HCT116 (cell line): ENCODE measurements at regions not wholly inside any gene's neighbourhood (a gene's known extent, or its start where the extent isn't known, plus 50 kb on each side); places are given as distances from the start of the nearest gene placed in this dataset.

ENCODE experiments used
- ATAC-seq: fragments of 200-7000 bp; cut with Tn5 transposase; 2 replicates; pipeline ENCODE4 v1.9.1; 2020; ENCODE audit warnings: mild to moderate bottlenecking, moderate library complexity
- BruUV-seq: library from RNA; stranded (reverse); fragments of 400-500 nt; replicated peaks from 2 replicates; lab custom pipeline; 2021; lab: Mats Ljungman, UMichigan
- CTCF ChIA-PET: fragments of 300-600 bp; sonication (Branson Sonifier 250); formaldehyde crosslinking; loops from one replicate; lab custom pipeline; 2021; ENCODE audit warnings: antibody characterized with exemption; lab: Charles Lee
- POLR2A ChIA-PET: fragments of 300-600, 350-600 bp; sonication (Branson Sonifier 250); formaldehyde crosslinking; loops from one replicate; lab custom pipeline; 2021; ENCODE audit warnings: antibody characterized with exemption; lab: Charles Lee
- RAD21 ChIA-PET, 2 experiments: fragments of 300-600 bp; sonication (Branson Sonifier 250); formaldehyde crosslinking; loops; one replicate each; lab custom pipeline; 2023; ENCODE audit warnings: low total read pairs in 2 of 2; ENCODE audit not compliant: uncharacterized antibody in 2 of 2, unreplicated experiment in 2 of 2, low non-redundant PET in 1 of 2; lab: Charles Lee
- DNase-seq: peaks from one replicate; pipeline ENCODE4 v3.0.0-alpha.2; 2010; ENCODE audit warnings: low read depth, low spot score
- H2AFZ ChIP-seq: fragments of 200-600 bp; shearing (Covaris generic), sonication (generic); 2 replicates; pipeline ENCODE4 v1.6.1; 2017; ENCODE audit warnings: low read depth, mixed run types, mixed read lengths, antibody characterized with exemption, low read length; ENCODE audit not compliant: poor library complexity, severe bottlenecking
- H3K27ac ChIP-seq: 2 replicates; pipeline ENCODE4 v1.5.1; 2012; ENCODE audit warnings: low read depth, low read length
- H3K27me3 ChIP-seq: fragments of 200-600 bp; sonication (generic); 2 replicates; pipeline ENCODE4 v1.6.1; 2016; ENCODE audit warnings: mixed run types, low read length, mixed read lengths; ENCODE audit not compliant: insufficient read depth
- H3K36me3 ChIP-seq, 2 experiments: fragments of 200-500 bp in 1 of 2; fragments of 200-600 bp in 1 of 2; sonication (Bioruptor generic) in 1 of 2; sonication (generic) in 1 of 2; 2 replicates each; pipeline versions ENCODE4 v1.5.1 to v1.6.1; 2014 to 2016; ENCODE audit warnings: low read length in 2 of 2, inconsistent platforms in 1 of 2, mixed read lengths in 1 of 2, mixed run types in 1 of 2; ENCODE audit not compliant: insufficient read depth in 2 of 2, control insufficient read depth in 1 of 2
- H3K4me1 ChIP-seq, 2 experiments: fragments of 200-600 bp in 1 of 2; sonication (generic) in 1 of 2; 2 replicates each; pipeline versions ENCODE4 v1.5.1 to v1.6.1; 2012 to 2017; ENCODE audit warnings: low read length in 2 of 2, inconsistent platforms in 1 of 2, mild to moderate bottlenecking in 1 of 2, mixed read lengths in 1 of 2, mixed run types in 1 of 2, moderate library complexity in 1 of 2; ENCODE audit not compliant: insufficient read depth in 2 of 2, control insufficient read depth in 1 of 2
- H3K4me2 ChIP-seq: fragments of 200-600 bp; sonication (generic); 2 replicates; pipeline ENCODE4 v1.6.1; 2017; ENCODE audit warnings: mixed run types, low read length, mixed read lengths
- H3K4me3 ChIP-seq, 2 experiments: fragments of 200-600 bp in 1 of 2; sonication (generic) in 1 of 2; replicated peaks in 1 of 2; 2 replicates each; pipeline ENCODE4 v1.5.1; 2011 to 2016; ENCODE audit warnings: low read length in 2 of 2, control low read depth in 1 of 2, low read depth in 1 of 2, mild to moderate bottlenecking in 1 of 2, mixed read lengths in 1 of 2, mixed run types in 1 of 2
- H3K79me2 ChIP-seq: fragments of 200-600 bp; sonication (generic); 2 replicates; pipeline ENCODE4 v1.6.1; 2017; ENCODE audit warnings: mild to moderate bottlenecking, mixed run types, low read length, moderate library complexity, mixed read lengths; ENCODE audit not compliant: insufficient read depth
- H3K9ac ChIP-seq: fragments of 200-600 bp; sonication (generic); 2 replicates; pipeline ENCODE4 v1.6.1; 2016; ENCODE audit warnings: low read length, mixed read lengths
- H3K9me2 ChIP-seq: fragments of 200-600 bp; sonication (generic), shearing (Covaris generic); 2 replicates; pipeline ENCODE4 v1.6.1; 2017; ENCODE audit warnings: mixed run types, mild to moderate bottlenecking, moderate library complexity; ENCODE audit not compliant: insufficient read depth
- H3K9me3 ChIP-seq, 2 experiments: fragments of 200-500 bp in 1 of 2; fragments of 200-600 bp in 1 of 2; sonication (Bioruptor generic) in 1 of 2; sonication (generic) in 1 of 2; 2 replicates each; pipeline ENCODE4 v1.6.1; 2014 to 2017; ENCODE audit warnings: low read length in 2 of 2, mixed read lengths in 2 of 2, inconsistent platforms in 1 of 2, low read depth in 1 of 2, mild to moderate bottlenecking in 1 of 2, mixed run types in 1 of 2, moderate library complexity in 1 of 2; ENCODE audit not compliant: control insufficient read depth in 1 of 2, insufficient read depth in 1 of 2
- H4K20me1 ChIP-seq: fragments of 200-600 bp; sonication (generic), shearing (Covaris generic); 2 replicates; pipeline ENCODE4 v1.6.1; 2017; ENCODE audit warnings: mixed run types, mild to moderate bottlenecking, moderate library complexity; ENCODE audit not compliant: insufficient read depth
- CBX3 ChIP-seq: IDR thresholded peaks from 2 replicates; pipeline ENCODE4 v1.6.1; 2012; ENCODE audit warnings: low read depth
- EGR1 ChIP-seq: IDR thresholded peaks from 2 replicates; pipeline ENCODE4 v1.6.1; 2012; ENCODE audit warnings: low read depth
- EZH2 ChIP-seq: fragments of 200-600 bp; sonication (generic); IDR thresholded peaks from 2 replicates; pipeline ENCODE4 v1.6.1; 2017; ENCODE audit warnings: antibody characterized with exemption, mixed run types
- POLR2A ChIP-seq: IDR thresholded peaks from 2 replicates; pipeline ENCODE4 v1.7.0; 2011; ENCODE audit warnings: borderline replicate concordance; ENCODE audit not compliant: insufficient read depth, insufficient read length; ENCODE audit errors: extremely low read depth
- RAD21 ChIP-seq: IDR thresholded peaks from 2 replicates; pipeline ENCODE4 v1.6.1; 2012; ENCODE audit warnings: low read depth, mild to moderate bottlenecking
- SIN3A ChIP-seq: IDR thresholded peaks from 2 replicates; pipeline ENCODE4 v1.6.1; 2012; ENCODE audit warnings: low read depth
- SP1 ChIP-seq: IDR thresholded peaks from 2 replicates; pipeline ENCODE4 v1.6.1; 2012; ENCODE audit warnings: low read depth
- TCF7L2 ChIP-seq: IDR thresholded peaks from 2 replicates; pipeline ENCODE4 v1.7.0; 2011; ENCODE audit warnings: borderline replicate concordance, inconsistent platforms; ENCODE audit not compliant: insufficient read depth, insufficient read length; ENCODE audit errors: extremely low read depth
- ZFX ChIP-seq: fragments of 450-650 bp; IDR thresholded peaks from 2 replicates; pipeline ENCODE4 v1.6.1; 2017
- ZNF274 ChIP-seq: fragments of 200-500 bp; sonication (Bioruptor generic); IDR thresholded peaks from 2 replicates; pipeline ENCODE4 v1.6.1; 2014; ENCODE audit warnings: mild to moderate bottlenecking, low read depth, low read length, inconsistent platforms
- intact Hi-C: fragments of 100-400 bp; cut with micrococcal nuclease; formaldehyde crosslinking; loops from 2 replicates; pipeline ENCODE4 v1.10.0; 2022
- TF ChIP-seq, protein P1 (sequence below): IDR thresholded peaks from 2 replicates; pipeline ENCODE4 v1.6.1; 2012; ENCODE audit warnings: low read depth
- TF ChIP-seq, protein P2 (sequence below): IDR thresholded peaks from 2 replicates; pipeline ENCODE4 v1.6.1; 2012
- TF ChIP-seq, protein P3 (sequence below), 3 experiments: fragments of 200-600 bp in 1 of 3; sonication (generic) in 1 of 3; IDR thresholded peaks in 2 of 3; conservative IDR thresholded peaks in 1 of 3; 2 replicates each; pipeline ENCODE4 v1.5.1; 2012 to 2017; ENCODE audit warnings: low read depth in 2 of 3, low read length in 2 of 3, antibody characterized with exemption in 1 of 3, borderline replicate concordance in 1 of 3, control low read depth in 1 of 3, mild to moderate bottlenecking in 1 of 3, mixed read lengths in 1 of 3, mixed run types in 1 of 3, moderate library complexity in 1 of 3; ENCODE audit not compliant: insufficient read depth in 1 of 3

DNA sequence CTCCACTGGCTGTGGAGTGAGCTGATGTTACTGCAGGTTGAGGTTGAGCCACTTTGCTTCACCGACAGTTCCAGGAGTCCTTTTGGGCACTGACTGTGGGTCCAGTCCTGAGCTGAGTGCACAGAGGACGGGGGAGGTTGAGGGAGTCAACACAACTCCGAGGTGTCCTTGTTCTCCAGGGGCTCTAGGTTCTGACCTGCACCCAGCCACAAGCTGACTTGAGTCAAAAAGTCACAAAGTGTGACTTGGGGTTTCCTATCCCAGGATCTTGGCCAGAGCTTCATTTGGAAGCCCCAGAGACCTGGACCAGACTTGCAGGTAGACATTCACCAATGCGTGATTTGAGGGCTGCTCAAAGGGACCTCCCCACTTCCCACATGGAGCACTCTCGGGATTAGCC is 95.0 kb downstream of the FAM43A start:
- no TSS peak for BruUV-seq
- ATAC-seq: no peak

DNA sequence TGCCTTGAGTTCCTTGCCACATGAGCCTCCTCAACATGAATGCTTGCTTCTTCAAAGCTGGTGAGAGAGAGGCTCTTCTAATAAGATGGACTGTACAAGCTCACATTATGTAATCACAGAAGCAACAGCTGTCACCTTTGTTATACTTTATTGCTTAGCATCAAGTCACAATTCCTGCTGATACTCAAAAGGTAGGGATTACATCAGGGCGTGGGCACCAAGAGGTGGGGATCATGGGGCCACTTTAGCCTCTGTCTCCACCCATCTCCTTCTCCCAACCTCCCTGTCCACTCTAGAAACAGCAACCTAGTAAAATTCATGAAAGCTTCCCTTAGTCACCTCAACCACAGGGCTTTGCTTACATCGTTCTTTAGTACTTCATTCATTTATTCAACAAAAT is 95.9 kb downstream of the FAM43A start:
- ChIA-PET RAD21 (no interaction called here), POLR2A (no interaction called here), CTCF (no interaction called here)
- Histone ChIP-seq H4K20me1 (no peaks in the 10 kb centered on the region), H3K9me3 (no peaks in the 10 kb centered on the region), H3K9ac (no peak overlapping the region), H3K9me2 (no peaks in the 10 kb centered on the region), H3K27ac (no peak overlapping the region), H2AFZ (no peak overlapping the region), H3K4me3 (no peak overlapping the region), H3K4me1 (no peaks in the 10 kb centered on the region), H3K36me3 (no peaks in the 10 kb centered on the region), H3K4me2 (no peak overlapping the region), H3K27me3 (no peaks in the 10 kb centered on the region), H3K79me2 (no peaks in the 10 kb centered on the region)
- DNase-seq (no peak), ATAC-seq (no peak)
- no TSS peak for BruUV-seq
- intact Hi-C loops: no loop called here
- no peak for TF ChIP-seq TCF7L2
- no peak for TF ChIP-seq SP1
- no peak for TF ChIP-seq EZH2
- TF ChIP-seq, protein P1, sequence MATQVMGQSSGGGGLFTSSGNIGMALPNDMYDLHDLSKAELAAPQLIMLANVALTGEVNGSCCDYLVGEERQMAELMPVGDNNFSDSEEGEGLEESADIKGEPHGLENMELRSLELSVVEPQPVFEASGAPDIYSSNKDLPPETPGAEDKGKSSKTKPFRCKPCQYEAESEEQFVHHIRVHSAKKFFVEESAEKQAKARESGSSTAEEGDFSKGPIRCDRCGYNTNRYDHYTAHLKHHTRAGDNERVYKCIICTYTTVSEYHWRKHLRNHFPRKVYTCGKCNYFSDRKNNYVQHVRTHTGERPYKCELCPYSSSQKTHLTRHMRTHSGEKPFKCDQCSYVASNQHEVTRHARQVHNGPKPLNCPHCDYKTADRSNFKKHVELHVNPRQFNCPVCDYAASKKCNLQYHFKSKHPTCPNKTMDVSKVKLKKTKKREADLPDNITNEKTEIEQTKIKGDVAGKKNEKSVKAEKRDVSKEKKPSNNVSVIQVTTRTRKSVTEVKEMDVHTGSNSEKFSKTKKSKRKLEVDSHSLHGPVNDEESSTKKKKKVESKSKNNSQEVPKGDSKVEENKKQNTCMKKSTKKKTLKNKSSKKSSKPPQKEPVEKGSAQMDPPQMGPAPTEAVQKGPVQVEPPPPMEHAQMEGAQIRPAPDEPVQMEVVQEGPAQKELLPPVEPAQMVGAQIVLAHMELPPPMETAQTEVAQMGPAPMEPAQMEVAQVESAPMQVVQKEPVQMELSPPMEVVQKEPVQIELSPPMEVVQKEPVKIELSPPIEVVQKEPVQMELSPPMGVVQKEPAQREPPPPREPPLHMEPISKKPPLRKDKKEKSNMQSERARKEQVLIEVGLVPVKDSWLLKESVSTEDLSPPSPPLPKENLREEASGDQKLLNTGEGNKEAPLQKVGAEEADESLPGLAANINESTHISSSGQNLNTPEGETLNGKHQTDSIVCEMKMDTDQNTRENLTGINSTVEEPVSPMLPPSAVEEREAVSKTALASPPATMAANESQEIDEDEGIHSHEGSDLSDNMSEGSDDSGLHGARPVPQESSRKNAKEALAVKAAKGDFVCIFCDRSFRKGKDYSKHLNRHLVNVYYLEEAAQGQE: no peak
- TF ChIP-seq CBX3: no peak

More for the DNA sequence above, 95.0 kb downstream of the FAM43A start:
- no peak overlapping the region for H2AFZ ChIP-seq
- CTCF ChIA-PET: no interaction called here
- RAD21 ChIA-PET: no interaction called here
- no peak overlapping the region for H3K9ac ChIP-seq
- no peak overlapping the region for H3K4me3 ChIP-seq
- no peaks in the 10 kb centered on the region for H3K9me2 ChIP-seq
- intact Hi-C loops: no loop called here
- H3K79me2 ChIP-seq: no peaks in the 10 kb centered on the region
- H3K27me3 ChIP-seq: no peaks in the 10 kb centered on the region
- TF ChIP-seq TCF7L2 (no peak), ZNF274 (no peak), POLR2A (no peak), ZFX (no peak), RAD21 (no peak), CBX3 (no peak), EGR1 (no peak), SIN3A (no peak)
- TF ChIP-seq, protein P2, sequence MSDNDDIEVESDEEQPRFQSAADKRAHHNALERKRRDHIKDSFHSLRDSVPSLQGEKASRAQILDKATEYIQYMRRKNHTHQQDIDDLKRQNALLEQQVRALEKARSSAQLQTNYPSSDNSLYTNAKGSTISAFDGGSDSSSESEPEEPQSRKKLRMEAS: no peak
- TF ChIP-seq, protein P3, sequence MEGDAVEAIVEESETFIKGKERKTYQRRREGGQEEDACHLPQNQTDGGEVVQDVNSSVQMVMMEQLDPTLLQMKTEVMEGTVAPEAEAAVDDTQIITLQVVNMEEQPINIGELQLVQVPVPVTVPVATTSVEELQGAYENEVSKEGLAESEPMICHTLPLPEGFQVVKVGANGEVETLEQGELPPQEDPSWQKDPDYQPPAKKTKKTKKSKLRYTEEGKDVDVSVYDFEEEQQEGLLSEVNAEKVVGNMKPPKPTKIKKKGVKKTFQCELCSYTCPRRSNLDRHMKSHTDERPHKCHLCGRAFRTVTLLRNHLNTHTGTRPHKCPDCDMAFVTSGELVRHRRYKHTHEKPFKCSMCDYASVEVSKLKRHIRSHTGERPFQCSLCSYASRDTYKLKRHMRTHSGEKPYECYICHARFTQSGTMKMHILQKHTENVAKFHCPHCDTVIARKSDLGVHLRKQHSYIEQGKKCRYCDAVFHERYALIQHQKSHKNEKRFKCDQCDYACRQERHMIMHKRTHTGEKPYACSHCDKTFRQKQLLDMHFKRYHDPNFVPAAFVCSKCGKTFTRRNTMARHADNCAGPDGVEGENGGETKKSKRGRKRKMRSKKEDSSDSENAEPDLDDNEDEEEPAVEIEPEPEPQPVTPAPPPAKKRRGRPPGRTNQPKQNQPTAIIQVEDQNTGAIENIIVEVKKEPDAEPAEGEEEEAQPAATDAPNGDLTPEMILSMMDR (IDR thresholded peaks at IDR 0.05 in 2 of 3, conservative IDR thresholded peaks at IDR 0.05 in 1 of 3; ENCODE audit: borderline replicate concordance in 1 of 3, insufficient read depth in 1 of 3, low read depth in 2 of 3, low read length in 2 of 3): no peak
- H3K4me2 ChIP-seq: no peak overlapping the region
- no peak for DNase-seq
- no peaks in the 10 kb centered on the region for H3K4me1 ChIP-seq
- POLR2A ChIA-PET: no interaction called here
- H3K27ac ChIP-seq: no peak overlapping the region
- no peaks in the 10 kb centered on the region for H3K36me3 ChIP-seq
- H3K9me3 ChIP-seq: no peaks in the 10 kb centered on the region
- H4K20me1 ChIP-seq: no peaks in the 10 kb centered on the region
